ENCODE measurements at regions not wholly inside any gene's neighbourhood (a gene's known extent, or its start where the extent isn't known, plus 50 kb on each side); places are given as distances from the start of the nearest gene placed in this dataset.

- no peak overlapping the region for H3K27ac ChIP-seq (ENCODE audit: control insufficient read depth, insufficient read depth, low read length)
- DNase-seq (ENCODE audit: low read depth, low spot score) (no peak), FAIRE-seq (no peak)
- H3K4me1 ChIP-seq (ENCODE audit: control insufficient read depth, extremely low read depth, insufficient read depth, low read length) = no peaks in the 10 kb centered on the region
- no peaks in the 10 kb centered on the region for H3K27me3 ChIP-seq (ENCODE audit: control insufficient read depth, extremely low read depth, insufficient read depth, low read length)
- H4K20me1 ChIP-seq (ENCODE audit: control insufficient read depth, extremely low read depth, insufficient read depth, low read length) = no peaks in the 10 kb centered on the region
- H3K36me3 ChIP-seq (ENCODE audit: control insufficient read depth in 2 of 2, extremely low read depth in 1 of 2, insufficient read depth in 2 of 2, low read length in 2 of 2) = no peaks in the 10 kb centered on the region
- no peak overlapping the region for H3K9ac ChIP-seq (ENCODE audit: control insufficient read depth, extremely low read depth, insufficient read depth, low read length)
- no peak overlapping the region for H3K4me3 ChIP-seq (ENCODE audit: control insufficient read depth in 2 of 3, extremely low read depth in 1 of 3, insufficient read depth in 2 of 3, low read depth in 1 of 3, low read length in 3 of 3)
- H3K4me2 ChIP-seq (ENCODE audit: control insufficient read depth, extremely low read depth, insufficient read depth, low read depth, low read length) = no peak overlapping the region
- H3K9me1 ChIP-seq (ENCODE audit: control insufficient read depth, extremely low read depth, insufficient read depth, low read length) = no peaks in the 10 kb centered on the region
- no peaks in the 10 kb centered on the region for H3K9me3 ChIP-seq (ENCODE audit: control insufficient read depth, low read depth, low read length)
- no peak overlapping the region for H2AFZ ChIP-seq (ENCODE audit: control insufficient read depth, low read length)
- no peaks in the 10 kb centered on the region for H3K79me2 ChIP-seq (ENCODE audit: control insufficient read depth, insufficient read depth, low read length)
- TF ChIP-seq EZH2 (IDR thresholded peaks at IDR 0.05; ENCODE audit: low read length) = no peak
- dilution Hi-C loops (cut with MboI; ENCODE audit: extremely low pct_ligation_motif_present, low sequenced_read_pairs) = no loop called here
Observed at GRCh38 chr10:55024713-55025112, 223.7 kb upstream of the PCDH15 start.

DNA sequence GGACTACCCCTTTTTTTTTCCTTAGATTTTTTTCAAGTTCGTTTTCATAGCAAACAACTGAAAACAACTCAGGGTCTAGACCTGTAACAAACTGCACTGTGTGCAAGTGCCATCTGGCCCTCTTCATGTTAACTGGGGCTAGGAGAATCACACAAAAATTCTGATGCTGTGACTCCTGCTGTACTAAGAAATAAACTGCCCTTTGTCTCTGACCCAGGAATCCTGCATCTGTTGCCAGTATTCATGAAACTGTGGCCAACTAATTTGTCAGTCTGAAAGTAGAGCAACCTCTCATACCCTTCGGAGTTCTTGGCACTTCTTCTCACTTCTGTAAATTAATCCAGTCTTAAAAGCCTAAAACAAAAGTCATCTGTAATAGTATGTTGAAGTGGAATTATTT, 218.4 kb upstream of the PCDH15 start:
- dilution Hi-C loops (cut with MboI; ENCODE audit: extremely low pct_ligation_motif_present, low sequenced_read_pairs) = no loop called here

GRCh38 chr10:55013318-55013717, 212.3 kb upstream of the PCDH15 start:
- Histone ChIP-seq H3K27me3 (ENCODE audit: control insufficient read depth, extremely low read depth, insufficient read depth, low read length) (no peaks in the 10 kb centered on the region), H3K9me1 (ENCODE audit: control insufficient read depth, extremely low read depth, insufficient read depth, low read length) (no peaks in the 10 kb centered on the region), H3K36me3 (ENCODE audit: control insufficient read depth in 2 of 2, extremely low read depth in 1 of 2, insufficient read depth in 2 of 2, low read length in 2 of 2) (no peaks in the 10 kb centered on the region), H3K4me2 (ENCODE audit: control insufficient read depth, extremely low read depth, insufficient read depth, low read depth, low read length) (no peak overlapping the region), H3K9me3 (ENCODE audit: control insufficient read depth, low read depth, low read length) (no peaks in the 10 kb centered on the region), H3K4me3 (ENCODE audit: control insufficient read depth in 2 of 3, extremely low read depth in 1 of 3, insufficient read depth in 2 of 3, low read depth in 1 of 3, low read length in 3 of 3) (no peak overlapping the region), H3K79me2 (ENCODE audit: control insufficient read depth, insufficient read depth, low read length) (no peaks in the 10 kb centered on the region), H3K4me1 (ENCODE audit: control insufficient read depth, extremely low read depth, insufficient read depth, low read length) (no peaks in the 10 kb centered on the region), H4K20me1 (ENCODE audit: control insufficient read depth, extremely low read depth, insufficient read depth, low read length) (no peaks in the 10 kb centered on the region), H3K27ac (ENCODE audit: control insufficient read depth, insufficient read depth, low read length) (no peak overlapping the region), H2AFZ (ENCODE audit: control insufficient read depth, low read length) (no peak overlapping the region), H3K9ac (ENCODE audit: control insufficient read depth, extremely low read depth, insufficient read depth, low read length) (no peak overlapping the region)
- no peak for TF ChIP-seq EZH2 (IDR thresholded peaks at IDR 0.05; ENCODE audit: low read length)
- TF ChIP-seq, protein P1, sequence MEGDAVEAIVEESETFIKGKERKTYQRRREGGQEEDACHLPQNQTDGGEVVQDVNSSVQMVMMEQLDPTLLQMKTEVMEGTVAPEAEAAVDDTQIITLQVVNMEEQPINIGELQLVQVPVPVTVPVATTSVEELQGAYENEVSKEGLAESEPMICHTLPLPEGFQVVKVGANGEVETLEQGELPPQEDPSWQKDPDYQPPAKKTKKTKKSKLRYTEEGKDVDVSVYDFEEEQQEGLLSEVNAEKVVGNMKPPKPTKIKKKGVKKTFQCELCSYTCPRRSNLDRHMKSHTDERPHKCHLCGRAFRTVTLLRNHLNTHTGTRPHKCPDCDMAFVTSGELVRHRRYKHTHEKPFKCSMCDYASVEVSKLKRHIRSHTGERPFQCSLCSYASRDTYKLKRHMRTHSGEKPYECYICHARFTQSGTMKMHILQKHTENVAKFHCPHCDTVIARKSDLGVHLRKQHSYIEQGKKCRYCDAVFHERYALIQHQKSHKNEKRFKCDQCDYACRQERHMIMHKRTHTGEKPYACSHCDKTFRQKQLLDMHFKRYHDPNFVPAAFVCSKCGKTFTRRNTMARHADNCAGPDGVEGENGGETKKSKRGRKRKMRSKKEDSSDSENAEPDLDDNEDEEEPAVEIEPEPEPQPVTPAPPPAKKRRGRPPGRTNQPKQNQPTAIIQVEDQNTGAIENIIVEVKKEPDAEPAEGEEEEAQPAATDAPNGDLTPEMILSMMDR (optimal IDR thresholded peaks at IDR 0.05 in 1 of 3, IDR thresholded peaks at IDR 0.05 in 1 of 3, conservative IDR thresholded peaks at IDR 0.05 in 1 of 3; ENCODE audit: extremely low read depth in 1 of 3, insufficient read depth in 2 of 3, low read length in 3 of 3) = no peak
- dilution Hi-C loops (cut with MboI; ENCODE audit: extremely low pct_ligation_motif_present, low sequenced_read_pairs) = no loop called here
- no peak for DNase-seq (ENCODE audit: low read depth, low spot score)
- no peak for FAIRE-seq

More for the DNA sequence above, 218.4 kb upstream of the PCDH15 start:
- no peaks in the 10 kb centered on the region for H3K9me3 ChIP-seq (ENCODE audit: control insufficient read depth, low read depth, low read length)
- H3K4me1 ChIP-seq (ENCODE audit: control insufficient read depth, extremely low read depth, insufficient read depth, low read length) = no peaks in the 10 kb centered on the region
- H3K4me3 ChIP-seq (ENCODE audit: control insufficient read depth in 2 of 3, extremely low read depth in 1 of 3, insufficient read depth in 2 of 3, low read depth in 1 of 3, low read length in 3 of 3) = no peak overlapping the region
- H3K27me3 ChIP-seq (ENCODE audit: control insufficient read depth, extremely low read depth, insufficient read depth, low read length) = no peaks in the 10 kb centered on the region
- H3K9ac ChIP-seq (ENCODE audit: control insufficient read depth, extremely low read depth, insufficient read depth, low read length) = no peak overlapping the region
- FAIRE-seq (no peak), DNase-seq (ENCODE audit: low read depth, low spot score) (no peak)
- no peak overlapping the region for H3K4me2 ChIP-seq (ENCODE audit: control insufficient read depth, extremely low read depth, insufficient read depth, low read depth, low read length)
- TF ChIP-seq EZH2 (IDR thresholded peaks at IDR 0.05; ENCODE audit: low read length) = no peak
- TF ChIP-seq, protein P1 (optimal IDR thresholded peaks at IDR 0.05 in 1 of 3, IDR thresholded peaks at IDR 0.05 in 1 of 3, conservative IDR thresholded peaks at IDR 0.05 in 1 of 3; ENCODE audit: extremely low read depth in 1 of 3, insufficient read depth in 2 of 3, low read length in 3 of 3) = no peak
- no peak overlapping the region for H2AFZ ChIP-seq (ENCODE audit: control insufficient read depth, low read length)
- H4K20me1 ChIP-seq (ENCODE audit: control insufficient read depth, extremely low read depth, insufficient read depth, low read length) = no peaks in the 10 kb centered on the region
- H3K36me3 ChIP-seq (ENCODE audit: control insufficient read depth in 2 of 2, extremely low read depth in 1 of 2, insufficient read depth in 2 of 2, low read length in 2 of 2) = no peaks in the 10 kb centered on the region
- H3K9me1 ChIP-seq (ENCODE audit: control insufficient read depth, extremely low read depth, insufficient read depth, low read length) = no peaks in the 10 kb centered on the region
- no peak overlapping the region for H3K27ac ChIP-seq (ENCODE audit: control insufficient read depth, insufficient read depth, low read length)
- no peaks in the 10 kb centered on the region for H3K79me2 ChIP-seq (ENCODE audit: control insufficient read depth, insufficient read depth, low read length)
